Body of pancreas (tissue), 4 donors: ENCODE measurements at regions not wholly inside any gene's neighbourhood (a gene's known extent, or its start where the extent isn't known, plus 50 kb on each side); places are given as distances from the start of the nearest gene placed in this dataset.
"Not testable (repeated sequence)": the region's sequence is repeated elsewhere in the genome, so short reads cannot be mapped to it uniquely, and the experiment has no call there.

Experiments
- POLR2A ChIP-seq, 3 donors: fragments of 450-650 bp; IDR thresholded peaks; one replicate each; pipeline ENCODE4 v1.6.1; 2016; ENCODE audit warnings: antibody characterized with exemption in 3 of 3, mild to moderate bottlenecking in 2 of 3
- TF ChIP-seq, protein P1 (sequence below), 7 experiments: fragments of 450-650 bp in 4 of 7; fragments of 200-600 bp in 3 of 7; sonication (generic) in 3 of 7; IDR thresholded peaks; one replicate each; pipeline ENCODE4 v1.5.1; 2016 to 2019; ENCODE audit warnings: antibody characterized with exemption in 7 of 7

DNA sequence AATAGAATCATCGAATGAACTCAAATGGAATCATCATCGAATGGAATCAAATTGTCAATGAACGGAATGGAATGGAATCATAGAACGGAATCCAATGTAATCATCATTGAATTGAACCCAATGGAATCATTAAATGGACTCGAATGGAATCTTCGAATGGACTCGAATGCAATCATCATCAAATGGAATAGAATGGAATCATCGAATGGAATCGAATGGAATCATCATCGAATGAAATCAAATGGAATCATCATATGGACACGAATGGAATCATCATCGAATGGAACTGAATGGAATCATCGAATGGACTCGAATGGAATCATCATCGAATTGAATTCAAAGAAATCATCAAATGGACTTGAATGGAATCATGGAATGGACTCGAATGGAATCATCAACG, 226.2 kb downstream of the SHCBP1 start:
- not testable (repeated sequence) for TF ChIP-seq POLR2A (IDR thresholded peaks at IDR 0.05)
- TF ChIP-seq, protein P1, sequence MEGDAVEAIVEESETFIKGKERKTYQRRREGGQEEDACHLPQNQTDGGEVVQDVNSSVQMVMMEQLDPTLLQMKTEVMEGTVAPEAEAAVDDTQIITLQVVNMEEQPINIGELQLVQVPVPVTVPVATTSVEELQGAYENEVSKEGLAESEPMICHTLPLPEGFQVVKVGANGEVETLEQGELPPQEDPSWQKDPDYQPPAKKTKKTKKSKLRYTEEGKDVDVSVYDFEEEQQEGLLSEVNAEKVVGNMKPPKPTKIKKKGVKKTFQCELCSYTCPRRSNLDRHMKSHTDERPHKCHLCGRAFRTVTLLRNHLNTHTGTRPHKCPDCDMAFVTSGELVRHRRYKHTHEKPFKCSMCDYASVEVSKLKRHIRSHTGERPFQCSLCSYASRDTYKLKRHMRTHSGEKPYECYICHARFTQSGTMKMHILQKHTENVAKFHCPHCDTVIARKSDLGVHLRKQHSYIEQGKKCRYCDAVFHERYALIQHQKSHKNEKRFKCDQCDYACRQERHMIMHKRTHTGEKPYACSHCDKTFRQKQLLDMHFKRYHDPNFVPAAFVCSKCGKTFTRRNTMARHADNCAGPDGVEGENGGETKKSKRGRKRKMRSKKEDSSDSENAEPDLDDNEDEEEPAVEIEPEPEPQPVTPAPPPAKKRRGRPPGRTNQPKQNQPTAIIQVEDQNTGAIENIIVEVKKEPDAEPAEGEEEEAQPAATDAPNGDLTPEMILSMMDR (IDR thresholded peaks at IDR 0.05) = not testable (repeated sequence)
